HepG2 (cell line): ENCODE measurements at regions not wholly inside any gene's neighbourhood (a gene's known extent, or its start where the extent isn't known, plus 50 kb on each side); places are given as distances from the start of the nearest gene placed in this dataset.

ENCODE experiments used
- ATAC-seq: fragments of 200-7000 bp; cut with Tn5 transposase; 3 replicates; pipeline ENCODE4 v1.9.1; 2020; ENCODE audit warnings: mild to moderate bottlenecking, moderate library complexity
- BruUV-seq: library from RNA; stranded (reverse); fragments of 400-500 nt; replicated peaks from 2 replicates; lab custom pipeline; 2021; lab: Mats Ljungman, UMichigan
- CTCF ChIA-PET: fragments of 300-600 bp; formaldehyde crosslinking; extraction: SDS; loops from one replicate; lab custom pipeline; 2021; ENCODE audit warnings: low total read pairs, inconsistent platforms, low intra/inter-chr PET ratio; lab: Yijun Ruan, JAX
- POLR2A ChIA-PET: fragments of 350-600 bp; sonication (Branson Sonifier 250); formaldehyde crosslinking; loops from one replicate; lab custom pipeline; 2020; ENCODE audit warnings: antibody characterized with exemption, inconsistent platforms; lab: Yijun Ruan, JAX
- DNase-seq: peaks from one replicate; pipeline ENCODE4 v3.0.0-alpha.2; 2015; ENCODE audit warnings: low spot score
- FAIRE-seq: peaks from 3 replicates; lab custom pipeline; 2011; peaks lifted over from hg19 to GRCh38; lab: Jason Lieb, UNC
- H2AFZ ChIP-seq: one replicate; pipeline ENCODE4 v1.6.1; 2011; ENCODE audit warnings: low read length, inconsistent platforms
- H3K27ac ChIP-seq: fragments of 300-600 bp; 3 replicates; pipeline ENCODE4 v1.8.0; 2011; ENCODE audit warnings: mixed run types, mild to moderate bottlenecking, mixed read lengths, low read length, inconsistent platforms; ENCODE audit not compliant: insufficient read depth; ENCODE audit errors: extremely low read length
- H3K27me3 ChIP-seq, 2 experiments: fragments of 200-600 bp in 1 of 2; 2 replicates in 1 of 2; 3 replicates in 1 of 2; pipeline versions ENCODE4 v1.6.0 to v1.8.0; 2011; ENCODE audit warnings: low read length in 2 of 2, mild to moderate bottlenecking in 2 of 2, moderate library complexity in 2 of 2, inconsistent platforms in 1 of 2; ENCODE audit not compliant: insufficient read depth in 2 of 2, control insufficient read depth in 1 of 2
- H3K36me3 ChIP-seq, 2 experiments: fragments of 200-600 bp in 1 of 2; replicated peaks in 1 of 2; 2 replicates in 1 of 2; 3 replicates in 1 of 2; pipeline versions ENCODE4 v1.5.1 to v1.8.0; 2011; ENCODE audit warnings: low read length in 2 of 2, inconsistent platforms in 1 of 2; ENCODE audit not compliant: insufficient read depth in 2 of 2, control insufficient read depth in 1 of 2
- H3K4me1 ChIP-seq: 2 replicates; pipeline ENCODE4 v1.5.1; 2012; ENCODE audit warnings: low read length, inconsistent platforms; ENCODE audit not compliant: insufficient read depth
- H3K4me2 ChIP-seq: 2 replicates; pipeline ENCODE4 v1.6.0; 2011; ENCODE audit warnings: low read depth, low read length, inconsistent platforms
- H3K4me3 ChIP-seq, 3 experiments: fragments of 200-600 bp in 1 of 3; sonication (generic), shearing (Covaris generic) in 1 of 3; replicated peaks in 1 of 3; 2 replicates each; pipeline ENCODE4 v1.5.1; 2011 to 2016; ENCODE audit warnings: low read length in 3 of 3, inconsistent platforms in 2 of 3, low read depth in 2 of 3, mild to moderate bottlenecking in 2 of 3, control low read depth in 1 of 3, mixed read lengths in 1 of 3; ENCODE audit not compliant: insufficient read depth in 1 of 3
- H3K79me2 ChIP-seq: one replicate; pipeline ENCODE4 v1.6.1; 2011; ENCODE audit warnings: low read length, inconsistent platforms; ENCODE audit not compliant: insufficient read depth
- H3K9ac ChIP-seq: 2 replicates; pipeline ENCODE4 v1.6.0; 2011; ENCODE audit warnings: mild to moderate bottlenecking, low read depth, low read length, inconsistent platforms; ENCODE audit not compliant: insufficient read depth
- H3K9me3 ChIP-seq: 2 replicates; pipeline ENCODE4 v1.5.1; 2012; ENCODE audit warnings: mild to moderate bottlenecking, low read length
- H4K20me1 ChIP-seq: 2 replicates; pipeline ENCODE4 v1.6.0; 2011; ENCODE audit warnings: inconsistent platforms, mild to moderate bottlenecking, low read length, moderate library complexity; ENCODE audit not compliant: insufficient read depth
- ELF3 ChIP-seq: IDR thresholded peaks from 2 replicates; pipeline ENCODE4 v1.6.1; 2016; ENCODE audit warnings: missing genetic modification reagents, missing compliant biosample characterization
- FOXC1 ChIP-seq: sonication (generic); formaldehyde crosslinking; IDR thresholded peaks from 2 replicates; pipeline ENCODE4 v1.8.0; 2022; ENCODE audit warnings: mild to moderate bottlenecking, missing genetic modification reagents, borderline replicate concordance
- GATA4 ChIP-seq: sonication (generic); IDR thresholded peaks from 2 replicates; pipeline ENCODE4 v1.6.1; 2016; ENCODE audit warnings: antibody characterized with exemption, low read depth, borderline replicate concordance
- GZF1 ChIP-seq: sonication (generic); formaldehyde crosslinking; IDR thresholded peaks from 2 replicates; pipeline ENCODE4 v1.5.1; 2020; ENCODE audit warnings: mild to moderate bottlenecking, missing genetic modification reagents
- HOXA3 ChIP-seq: sonication (generic); formaldehyde crosslinking; IDR thresholded peaks from 2 replicates; pipeline ENCODE4 v1.5.0; 2020; ENCODE audit warnings: missing genetic modification reagents
- POLR2G ChIP-seq: fragments of 200-400 bp; formaldehyde crosslinking; IDR thresholded peaks from 2 replicates; pipeline ENCODE4 v1.6.1; 2018; ENCODE audit warnings: mild to moderate bottlenecking, low read depth, low read length, moderate library complexity
- ZNF343 ChIP-seq: sonication (generic); formaldehyde crosslinking; IDR thresholded peaks from 2 replicates; pipeline ENCODE4 v1.4.0; 2020; ENCODE audit warnings: mild to moderate bottlenecking, missing genetic modification reagents
- ZNF761 ChIP-seq: sonication (generic); formaldehyde crosslinking; conservative IDR thresholded peaks from 2 replicates; pipeline ENCODE4 v1.4.0; 2020; ENCODE audit warnings: mild to moderate bottlenecking, missing genetic modification reagents
- WGBS: methylation state at CpG from one replicate; pipeline ENCODE4 v1.1.6; 2017; ENCODE audit warnings: low lambda C conversion rate; 5-methylcytosine and 5-hydroxymethylcytosine counted together
- in situ Hi-C: cut with HindIII; loops from 2 replicates; pipeline ENCODE4 v1.10.0; 2017; ENCODE audit warnings: low pct_unique_long_range_greater_than_20kb; ENCODE audit not compliant: extremely low pct_ligation_motif_present
- intact Hi-C: fragments of 100-400 bp; cut with micrococcal nuclease; formaldehyde crosslinking; loops from one replicate; pipeline ENCODE4 v1.10.0; 2022; ENCODE audit not compliant: unreplicated experiment
- TF ChIP-seq, protein P1 (sequence below): IDR thresholded peaks from 2 replicates; pipeline ENCODE4 v1.6.1; 2016; ENCODE audit warnings: missing compliant biosample characterization, missing genetic modification reagents, borderline replicate concordance
- TF ChIP-seq, protein P2 (sequence below): IDR thresholded peaks from 2 replicates; pipeline ENCODE4 v1.6.1; 2016; ENCODE audit warnings: mild to moderate bottlenecking
- TF ChIP-seq, protein P3 (sequence below): sonication (generic); formaldehyde crosslinking; IDR thresholded peaks from 2 replicates; pipeline ENCODE4 v1.4.0; 2020; ENCODE audit warnings: missing genetic modification reagents
- TF ChIP-seq, protein P4 (sequence below): sonication (generic); formaldehyde crosslinking; IDR thresholded peaks from 2 replicates; pipeline ENCODE4 v1.9.0; 2022; ENCODE audit warnings: missing genetic modification reagents, mild to moderate bottlenecking, borderline replicate concordance
- TF ChIP-seq, protein P5 (sequence below): sonication (generic); formaldehyde crosslinking; IDR thresholded peaks from 2 replicates; pipeline ENCODE4 v1.4.0; 2020; ENCODE audit warnings: missing genetic modification reagents
- TF ChIP-seq, protein P6 (sequence below): sonication (generic); formaldehyde crosslinking; IDR thresholded peaks from 2 replicates; pipeline ENCODE4 v1.4.0; 2020; ENCODE audit warnings: mild to moderate bottlenecking, low read depth, missing genetic modification reagents

DNA sequence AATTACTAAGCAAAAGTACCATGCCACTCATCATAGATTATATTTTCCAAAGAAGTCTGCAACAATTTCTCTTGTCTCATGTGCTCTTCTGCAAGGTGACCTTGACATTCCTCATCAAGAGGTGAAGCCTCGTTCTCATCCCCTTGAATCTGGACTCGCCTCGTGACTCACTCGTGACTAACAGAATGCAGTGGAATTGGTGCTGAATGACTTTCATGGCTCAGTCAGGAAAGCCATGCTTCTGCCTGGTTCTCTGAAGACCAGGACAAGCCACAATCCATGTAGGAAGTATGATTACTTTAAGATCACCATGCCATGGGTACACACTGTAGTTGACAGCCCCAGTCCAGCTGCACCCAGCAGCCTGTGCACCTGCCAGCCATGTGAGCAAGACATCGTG lies 335.8 kb downstream of the GADD45G start (continued):
- TF ChIP-seq, protein P1, sequence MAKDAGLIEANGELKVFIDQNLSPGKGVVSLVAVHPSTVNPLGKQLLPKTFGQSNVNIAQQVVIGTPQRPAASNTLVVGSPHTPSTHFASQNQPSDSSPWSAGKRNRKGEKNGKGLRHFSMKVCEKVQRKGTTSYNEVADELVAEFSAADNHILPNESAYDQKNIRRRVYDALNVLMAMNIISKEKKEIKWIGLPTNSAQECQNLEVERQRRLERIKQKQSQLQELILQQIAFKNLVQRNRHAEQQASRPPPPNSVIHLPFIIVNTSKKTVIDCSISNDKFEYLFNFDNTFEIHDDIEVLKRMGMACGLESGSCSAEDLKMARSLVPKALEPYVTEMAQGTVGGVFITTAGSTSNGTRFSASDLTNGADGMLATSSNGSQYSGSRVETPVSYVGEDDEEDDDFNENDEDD: no peak
- TF ChIP-seq, protein P2, sequence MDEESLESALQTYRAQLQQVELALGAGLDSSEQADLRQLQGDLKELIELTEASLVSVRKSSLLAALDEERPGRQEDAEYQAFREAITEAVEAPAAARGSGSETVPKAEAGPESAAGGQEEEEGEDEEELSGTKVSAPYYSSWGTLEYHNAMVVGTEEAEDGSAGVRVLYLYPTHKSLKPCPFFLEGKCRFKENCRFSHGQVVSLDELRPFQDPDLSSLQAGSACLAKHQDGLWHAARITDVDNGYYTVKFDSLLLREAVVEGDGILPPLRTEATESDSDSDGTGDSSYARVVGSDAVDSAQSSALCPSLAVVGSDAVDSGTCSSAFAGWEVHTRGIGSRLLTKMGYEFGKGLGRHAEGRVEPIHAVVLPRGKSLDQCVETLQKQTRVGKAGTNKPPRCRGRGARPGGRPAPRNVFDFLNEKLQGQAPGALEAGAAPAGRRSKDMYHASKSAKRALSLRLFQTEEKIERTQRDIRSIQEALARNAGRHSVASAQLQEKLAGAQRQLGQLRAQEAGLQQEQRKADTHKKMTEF (CRISPR knock-in tag): no peak
- TF ChIP-seq FOXC1 (CRISPR knock-in tag): no peak

DNA sequence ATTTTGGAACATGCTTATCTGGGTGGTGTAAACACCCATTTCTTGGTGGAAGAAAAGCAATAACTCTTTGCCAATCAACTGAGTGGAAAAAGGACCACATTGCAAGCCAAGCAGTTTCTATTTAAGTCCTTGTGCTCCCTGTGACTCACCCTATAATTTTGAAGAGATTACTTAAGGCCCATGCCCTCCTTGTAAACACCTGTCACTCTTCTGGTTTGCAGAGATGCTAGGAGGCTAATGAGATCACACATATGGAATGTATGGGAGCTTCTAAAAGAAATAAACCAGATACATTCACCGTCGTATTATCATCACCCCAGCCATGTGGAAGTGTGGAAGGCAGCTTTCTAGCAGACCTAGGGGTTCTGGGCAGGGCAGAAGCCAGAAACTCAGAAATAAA lies 337.1 kb downstream of the GADD45G start:
- in situ Hi-C loops: no loop called here
- 0% methylated on average over 2 of the region's 2 CpGs for WGBS
- Histone ChIP-seq H3K36me3 (no peaks in the 10 kb centered on the region), H3K9me3 (no peaks in the 10 kb centered on the region), H3K27me3 (peaks cover 0 to 25% of the 10 kb centered on the region in 2 experiments; a peak in 3 of 5 replicates), H3K4me2 (no peak overlapping the region), H3K79me2 (no peaks in the 10 kb centered on the region), H3K27ac (no peak overlapping the region), H3K9ac (no peak overlapping the region), H2AFZ (no peak overlapping the region), H4K20me1 (no peaks in the 10 kb centered on the region), H3K4me1 (no peaks in the 10 kb centered on the region), H3K4me3 (no peak overlapping the region)
- ChIA-PET POLR2A (no interaction called here), CTCF (no interaction called here)
- intact Hi-C loops: no loop called here
- ATAC-seq (no peak), FAIRE-seq (no peak), DNase-seq (no peak)
- no TSS peak for BruUV-seq
- TF ChIP-seq, protein P3, sequence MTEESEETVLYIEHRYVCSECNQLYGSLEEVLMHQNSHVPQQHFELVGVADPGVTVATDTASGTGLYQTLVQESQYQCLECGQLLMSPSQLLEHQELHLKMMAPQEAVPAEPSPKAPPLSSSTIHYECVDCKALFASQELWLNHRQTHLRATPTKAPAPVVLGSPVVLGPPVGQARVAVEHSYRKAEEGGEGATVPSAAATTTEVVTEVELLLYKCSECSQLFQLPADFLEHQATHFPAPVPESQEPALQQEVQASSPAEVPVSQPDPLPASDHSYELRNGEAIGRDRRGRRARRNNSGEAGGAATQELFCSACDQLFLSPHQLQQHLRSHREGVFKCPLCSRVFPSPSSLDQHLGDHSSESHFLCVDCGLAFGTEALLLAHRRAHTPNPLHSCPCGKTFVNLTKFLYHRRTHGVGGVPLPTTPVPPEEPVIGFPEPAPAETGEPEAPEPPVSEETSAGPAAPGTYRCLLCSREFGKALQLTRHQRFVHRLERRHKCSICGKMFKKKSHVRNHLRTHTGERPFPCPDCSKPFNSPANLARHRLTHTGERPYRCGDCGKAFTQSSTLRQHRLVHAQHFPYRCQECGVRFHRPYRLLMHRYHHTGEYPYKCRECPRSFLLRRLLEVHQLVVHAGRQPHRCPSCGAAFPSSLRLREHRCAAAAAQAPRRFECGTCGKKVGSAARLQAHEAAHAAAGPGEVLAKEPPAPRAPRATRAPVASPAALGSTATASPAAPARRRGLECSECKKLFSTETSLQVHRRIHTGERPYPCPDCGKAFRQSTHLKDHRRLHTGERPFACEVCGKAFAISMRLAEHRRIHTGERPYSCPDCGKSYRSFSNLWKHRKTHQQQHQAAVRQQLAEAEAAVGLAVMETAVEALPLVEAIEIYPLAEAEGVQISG (CRISPR knock-in tag): no peak
- TF ChIP-seq, protein P4, sequence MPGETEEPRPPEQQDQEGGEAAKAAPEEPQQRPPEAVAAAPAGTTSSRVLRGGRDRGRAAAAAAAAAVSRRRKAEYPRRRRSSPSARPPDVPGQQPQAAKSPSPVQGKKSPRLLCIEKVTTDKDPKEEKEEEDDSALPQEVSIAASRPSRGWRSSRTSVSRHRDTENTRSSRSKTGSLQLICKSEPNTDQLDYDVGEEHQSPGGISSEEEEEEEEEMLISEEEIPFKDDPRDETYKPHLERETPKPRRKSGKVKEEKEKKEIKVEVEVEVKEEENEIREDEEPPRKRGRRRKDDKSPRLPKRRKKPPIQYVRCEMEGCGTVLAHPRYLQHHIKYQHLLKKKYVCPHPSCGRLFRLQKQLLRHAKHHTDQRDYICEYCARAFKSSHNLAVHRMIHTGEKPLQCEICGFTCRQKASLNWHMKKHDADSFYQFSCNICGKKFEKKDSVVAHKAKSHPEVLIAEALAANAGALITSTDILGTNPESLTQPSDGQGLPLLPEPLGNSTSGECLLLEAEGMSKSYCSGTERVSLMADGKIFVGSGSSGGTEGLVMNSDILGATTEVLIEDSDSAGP (CRISPR knock-in tag): no peak
- TF ChIP-seq ZNF343 (CRISPR knock-in tag): no peak
- no peak for TF ChIP-seq ZNF761 (CRISPR knock-in tag)
- TF ChIP-seq GATA4: no peak
- TF ChIP-seq, protein P5, sequence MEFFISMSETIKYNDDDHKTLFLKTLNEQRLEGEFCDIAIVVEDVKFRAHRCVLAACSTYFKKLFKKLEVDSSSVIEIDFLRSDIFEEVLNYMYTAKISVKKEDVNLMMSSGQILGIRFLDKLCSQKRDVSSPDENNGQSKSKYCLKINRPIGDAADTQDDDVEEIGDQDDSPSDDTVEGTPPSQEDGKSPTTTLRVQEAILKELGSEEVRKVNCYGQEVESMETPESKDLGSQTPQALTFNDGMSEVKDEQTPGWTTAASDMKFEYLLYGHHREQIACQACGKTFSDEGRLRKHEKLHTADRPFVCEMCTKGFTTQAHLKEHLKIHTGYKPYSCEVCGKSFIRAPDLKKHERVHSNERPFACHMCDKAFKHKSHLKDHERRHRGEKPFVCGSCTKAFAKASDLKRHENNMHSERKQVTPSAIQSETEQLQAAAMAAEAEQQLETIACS (CRISPR knock-in tag): no peak
- TF ChIP-seq, protein P6, sequence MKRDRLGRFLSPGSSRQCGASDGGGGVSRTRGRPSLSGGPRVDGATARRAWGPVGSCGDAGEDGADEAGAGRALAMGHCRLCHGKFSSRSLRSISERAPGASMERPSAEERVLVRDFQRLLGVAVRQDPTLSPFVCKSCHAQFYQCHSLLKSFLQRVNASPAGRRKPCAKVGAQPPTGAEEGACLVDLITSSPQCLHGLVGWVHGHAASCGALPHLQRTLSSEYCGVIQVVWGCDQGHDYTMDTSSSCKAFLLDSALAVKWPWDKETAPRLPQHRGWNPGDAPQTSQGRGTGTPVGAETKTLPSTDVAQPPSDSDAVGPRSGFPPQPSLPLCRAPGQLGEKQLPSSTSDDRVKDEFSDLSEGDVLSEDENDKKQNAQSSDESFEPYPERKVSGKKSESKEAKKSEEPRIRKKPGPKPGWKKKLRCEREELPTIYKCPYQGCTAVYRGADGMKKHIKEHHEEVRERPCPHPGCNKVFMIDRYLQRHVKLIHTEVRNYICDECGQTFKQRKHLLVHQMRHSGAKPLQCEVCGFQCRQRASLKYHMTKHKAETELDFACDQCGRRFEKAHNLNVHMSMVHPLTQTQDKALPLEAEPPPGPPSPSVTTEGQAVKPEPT: no peak
- TF ChIP-seq GZF1 (CRISPR knock-in tag): no peak
- TF ChIP-seq POLR2G: no peak
- no peak for TF ChIP-seq HOXA3 (CRISPR knock-in tag)
- no peak for TF ChIP-seq ELF3 (CRISPR knock-in tag)
